ENCODE measurements at regions not wholly inside any gene's neighbourhood (a gene's known extent, or its start where the extent isn't known, plus 50 kb on each side); places are given as distances from the start of the nearest gene placed in this dataset.

DNA sequence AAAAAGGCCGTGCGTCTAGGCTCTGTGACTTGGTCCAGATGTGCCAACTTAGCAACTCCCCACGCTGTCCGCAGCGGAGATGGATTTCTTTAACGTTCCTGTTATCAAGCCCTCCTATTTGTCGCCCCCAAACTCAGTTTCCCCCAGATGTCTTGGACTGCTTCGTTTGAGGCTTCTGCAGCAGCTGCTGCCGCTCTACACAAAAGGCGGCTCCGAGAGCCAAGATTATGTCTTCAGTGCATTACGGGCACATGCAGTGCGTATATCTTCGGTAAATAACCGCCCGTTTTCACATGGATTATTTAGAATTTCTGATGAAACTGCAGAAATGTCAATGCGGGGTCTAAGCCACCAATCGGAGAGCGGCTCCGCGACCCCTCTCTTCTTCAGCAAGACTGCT lies 240.6 kb upstream of the ZFHX3 start:
- Histone ChIP-seq H3K79me2 (ENCODE audit: control insufficient read depth, low read length) (no peaks in the 10 kb centered on the region), H3K27me3 (ENCODE audit: control insufficient read depth, low read length) (no peaks in the 10 kb centered on the region), H3K4me3 (ENCODE audit: low read length) (no peak overlapping the region), H4K20me1 (ENCODE audit: control insufficient read depth, insufficient read depth, low read depth, low read length) (no peaks in the 10 kb centered on the region), H3K4me1 (ENCODE audit: control insufficient read depth, low read length) (no peaks in the 10 kb centered on the region), H3F3A (ENCODE audit: control insufficient read depth, insufficient read depth) (no peaks in the 10 kb centered on the region), H3K9me2 (replicated peaks; ENCODE audit: control insufficient read depth, low read length) (no peaks in the 10 kb centered on the region), H3K36me3 (ENCODE audit: control insufficient read depth, low read length) (no peaks in the 10 kb centered on the region), H3K4me2 (ENCODE audit: low read length) (no peak overlapping the region), H3K27ac (ENCODE audit: low read depth, low read length) (no peak overlapping the region), H3K9me3 (ENCODE audit: control insufficient read depth, insufficient read depth, low read length) (no peaks in the 10 kb centered on the region)
- no peak for TF ChIP-seq EZH2phosphoT487 (IDR thresholded peaks at IDR 0.05; ENCODE audit: borderline replicate concordance, low read length)
- TF ChIP-seq, protein P1, sequence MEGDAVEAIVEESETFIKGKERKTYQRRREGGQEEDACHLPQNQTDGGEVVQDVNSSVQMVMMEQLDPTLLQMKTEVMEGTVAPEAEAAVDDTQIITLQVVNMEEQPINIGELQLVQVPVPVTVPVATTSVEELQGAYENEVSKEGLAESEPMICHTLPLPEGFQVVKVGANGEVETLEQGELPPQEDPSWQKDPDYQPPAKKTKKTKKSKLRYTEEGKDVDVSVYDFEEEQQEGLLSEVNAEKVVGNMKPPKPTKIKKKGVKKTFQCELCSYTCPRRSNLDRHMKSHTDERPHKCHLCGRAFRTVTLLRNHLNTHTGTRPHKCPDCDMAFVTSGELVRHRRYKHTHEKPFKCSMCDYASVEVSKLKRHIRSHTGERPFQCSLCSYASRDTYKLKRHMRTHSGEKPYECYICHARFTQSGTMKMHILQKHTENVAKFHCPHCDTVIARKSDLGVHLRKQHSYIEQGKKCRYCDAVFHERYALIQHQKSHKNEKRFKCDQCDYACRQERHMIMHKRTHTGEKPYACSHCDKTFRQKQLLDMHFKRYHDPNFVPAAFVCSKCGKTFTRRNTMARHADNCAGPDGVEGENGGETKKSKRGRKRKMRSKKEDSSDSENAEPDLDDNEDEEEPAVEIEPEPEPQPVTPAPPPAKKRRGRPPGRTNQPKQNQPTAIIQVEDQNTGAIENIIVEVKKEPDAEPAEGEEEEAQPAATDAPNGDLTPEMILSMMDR (IDR thresholded peaks at IDR 0.05; ENCODE audit: low read depth, low read length, poor library complexity, severe bottlenecking): no peak

- no peak overlapping the region for H3K4me2 ChIP-seq (ENCODE audit: low read length)
- no peaks in the 10 kb centered on the region for H3K36me3 ChIP-seq (ENCODE audit: control insufficient read depth, low read length)
- no peaks in the 10 kb centered on the region for H3K79me2 ChIP-seq (ENCODE audit: control insufficient read depth, low read length)
- H4K20me1 ChIP-seq (ENCODE audit: control insufficient read depth, insufficient read depth, low read depth, low read length): no peaks in the 10 kb centered on the region
- H3K9me2 ChIP-seq (replicated peaks; ENCODE audit: control insufficient read depth, low read length): no peaks in the 10 kb centered on the region
- H3K4me1 ChIP-seq (ENCODE audit: control insufficient read depth, low read length): no peaks in the 10 kb centered on the region
- H3K9me3 ChIP-seq (ENCODE audit: control insufficient read depth, insufficient read depth, low read length): no peaks in the 10 kb centered on the region
- H3K27me3 ChIP-seq (ENCODE audit: control insufficient read depth, low read length): no peaks in the 10 kb centered on the region
- H3F3A ChIP-seq (ENCODE audit: control insufficient read depth, insufficient read depth): no peaks in the 10 kb centered on the region
- no peak for TF ChIP-seq EZH2phosphoT487 (IDR thresholded peaks at IDR 0.05; ENCODE audit: borderline replicate concordance, low read length)
- TF ChIP-seq, protein P1 (IDR thresholded peaks at IDR 0.05; ENCODE audit: low read depth, low read length, poor library complexity, severe bottlenecking): no peak
- no peak overlapping the region for H3K4me3 ChIP-seq (ENCODE audit: low read length)
- H3K27ac ChIP-seq (ENCODE audit: low read depth, low read length): no peak overlapping the region
Measured at GRCh38 chr16:73287859-73288405, 240.0 kb upstream of the ZFHX3 start.

DNA sequence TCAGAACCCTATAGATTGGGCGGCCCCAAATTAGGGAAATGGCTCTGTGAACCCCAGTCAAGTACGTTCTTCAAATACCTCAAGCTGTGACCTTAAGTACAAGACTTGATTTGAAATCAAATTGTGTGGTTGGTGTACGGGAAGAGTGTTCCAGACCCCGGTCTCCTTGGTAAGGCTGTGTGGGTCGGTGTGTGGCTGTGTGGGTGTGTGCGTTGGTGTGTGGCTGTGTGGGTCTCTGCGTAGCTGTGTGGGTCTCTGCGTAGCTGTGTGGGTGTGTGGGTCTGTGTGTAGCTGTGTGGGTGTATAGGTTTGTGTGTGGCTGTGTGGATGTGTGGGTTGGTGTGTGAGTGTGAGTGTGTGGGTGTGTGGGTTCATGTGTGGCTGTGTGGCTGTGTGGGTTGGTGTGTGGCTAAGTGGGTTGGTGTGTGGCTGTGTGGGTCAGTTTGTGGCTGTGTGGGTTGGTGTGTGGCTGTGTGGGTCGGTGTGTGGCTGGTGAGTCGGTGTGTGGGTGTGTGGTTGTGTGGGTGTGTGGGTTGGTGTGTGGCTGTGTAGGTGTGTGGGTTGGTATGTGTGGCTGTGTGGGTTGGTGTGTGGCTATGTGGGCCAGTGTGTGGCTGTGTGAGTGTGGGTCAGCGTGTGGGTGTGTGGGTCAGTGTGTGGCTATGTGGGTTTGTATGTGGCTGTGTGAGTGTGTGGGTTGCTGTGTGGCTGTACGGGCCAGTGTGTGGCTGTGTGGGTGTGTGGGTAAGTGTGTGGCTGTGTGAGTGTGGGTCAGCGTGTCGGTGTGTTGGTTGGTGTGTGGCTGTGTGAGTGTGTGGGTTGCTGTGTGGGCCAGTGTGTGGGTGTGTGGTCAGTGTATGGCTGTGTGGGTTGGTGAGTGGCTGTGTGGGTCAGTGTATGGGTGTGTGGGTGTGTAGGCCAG lies 238.7 kb upstream of the ZFHX3 start:
- Histone ChIP-seq H3K79me2 (ENCODE audit: control insufficient read depth, low read length) (no peaks in the 10 kb centered on the region), H3K4me2 (ENCODE audit: low read length) (no peak overlapping the region), H3K9me2 (replicated peaks; ENCODE audit: control insufficient read depth, low read length) (no peaks in the 10 kb centered on the region), H3F3A (ENCODE audit: control insufficient read depth, insufficient read depth) (no peaks in the 10 kb centered on the region), H4K20me1 (ENCODE audit: control insufficient read depth, insufficient read depth, low read depth, low read length) (no peaks in the 10 kb centered on the region), H3K4me3 (ENCODE audit: low read length) (no peak overlapping the region), H3K27me3 (ENCODE audit: control insufficient read depth, low read length) (no peaks in the 10 kb centered on the region), H3K4me1 (ENCODE audit: control insufficient read depth, low read length) (no peaks in the 10 kb centered on the region), H3K36me3 (ENCODE audit: control insufficient read depth, low read length) (no peaks in the 10 kb centered on the region), H3K9me3 (ENCODE audit: control insufficient read depth, insufficient read depth, low read length) (no peaks in the 10 kb centered on the region), H3K27ac (ENCODE audit: low read depth, low read length) (no peak overlapping the region)
- TF ChIP-seq, protein P1 (IDR thresholded peaks at IDR 0.05; ENCODE audit: low read depth, low read length, poor library complexity, severe bottlenecking): no peak
- TF ChIP-seq EZH2phosphoT487 (IDR thresholded peaks at IDR 0.05; ENCODE audit: borderline replicate concordance, low read length): no peak

Data from DOHH2 (cell line).